ENCODE measurements at regions not wholly inside any gene's neighbourhood (a gene's known extent, or its start where the extent isn't known, plus 50 kb on each side); places are given as distances from the start of the nearest gene placed in this dataset.

GRCh38 chr1:106584676-106585075, 471.8 kb upstream of the PRMT6 start:
- H3K4me3 Mint-ChIP-seq, result no peak overlapping the region
- H3K27me3 Mint-ChIP-seq, result no peaks in the 10 kb centered on the region
- no peaks in the 10 kb centered on the region for H3K36me3 Mint-ChIP-seq (ENCODE audit: low read depth)
- ATAC-seq (no peak), DNase-seq (no peak)
- peaks cover 13% of the 10 kb centered on the region for H3K9me3 Mint-ChIP-seq
- no peaks in the 10 kb centered on the region for H3K4me1 Mint-ChIP-seq
- H3K27ac Mint-ChIP-seq, result no peak overlapping the region

GRCh38 chr1:106600626-106601025, 455.8 kb upstream of the PRMT6 start:
- H3K9me3 Mint-ChIP-seq, result peaks cover 3% of the 10 kb centered on the region
- H3K27me3 Mint-ChIP-seq, result no peaks in the 10 kb centered on the region
- H3K27ac Mint-ChIP-seq, result no peak overlapping the region
- H3K4me1 Mint-ChIP-seq, result no peaks in the 10 kb centered on the region
- H3K36me3 Mint-ChIP-seq (ENCODE audit: low read depth), result no peaks in the 10 kb centered on the region
- DNase-seq (no peak), ATAC-seq (no peak)
- no peak overlapping the region for H3K4me3 Mint-ChIP-seq

- Mint-ChIP-seq H3K36me3 (ENCODE audit: low read depth) (no peaks in the 10 kb centered on the region), H3K27me3 (no peaks in the 10 kb centered on the region), H3K9me3 (peaks cover 3% of the 10 kb centered on the region), H3K4me3 (no peak overlapping the region), H3K27ac (no peak overlapping the region), H3K4me1 (no peaks in the 10 kb centered on the region)
- no peak for ATAC-seq
- DNase-seq, result no peak
Measured at GRCh38 chr1:106603616-106604015, 452.9 kb upstream of the PRMT6 start.

GRCh38 chr1:106608841-106609240, 447.6 kb upstream of the PRMT6 start:
- no peak overlapping the region for H3K27ac Mint-ChIP-seq
- no peaks in the 10 kb centered on the region for H3K36me3 Mint-ChIP-seq (ENCODE audit: low read depth)
- no peaks in the 10 kb centered on the region for H3K27me3 Mint-ChIP-seq
- H3K9me3 Mint-ChIP-seq, result peaks cover 5% of the 10 kb centered on the region
- ATAC-seq (no peak), DNase-seq (no peak)
- no peaks in the 10 kb centered on the region for H3K4me1 Mint-ChIP-seq
- no peak overlapping the region for H3K4me3 Mint-ChIP-seq

- H3K27me3 Mint-ChIP-seq, result no peaks in the 10 kb centered on the region
- no peak overlapping the region for H3K4me3 Mint-ChIP-seq
- no peaks in the 10 kb centered on the region for H3K36me3 Mint-ChIP-seq (ENCODE audit: low read depth)
Measured at GRCh38 chr1:106613068-106613467, 443.4 kb upstream of the PRMT6 start.

GRCh38 chr1:106613861-106614260, 442.6 kb upstream of the PRMT6 start:
- Mint-ChIP-seq H3K4me3 (no peak overlapping the region), H3K27ac (no peak overlapping the region), H3K4me1 (no peaks in the 10 kb centered on the region), H3K9me3 (peaks cover 9% of the 10 kb centered on the region), H3K36me3 (ENCODE audit: low read depth) (no peaks in the 10 kb centered on the region), H3K27me3 (no peaks in the 10 kb centered on the region)
- no peak for ATAC-seq
- DNase-seq, result no peak

More at GRCh38 chr1:106613068-106613467, 443.4 kb upstream of the PRMT6 start:
- DNase-seq (no peak), ATAC-seq (no peak)
- Mint-ChIP-seq H3K4me1 (no peaks in the 10 kb centered on the region), H3K9me3 (peaks cover 5% of the 10 kb centered on the region), H3K27ac (no peak overlapping the region)

- Mint-ChIP-seq H3K4me3 (no peak overlapping the region), H3K36me3 (ENCODE audit: low read depth) (no peaks in the 10 kb centered on the region), H3K27ac (no peak overlapping the region), H3K4me1 (no peaks in the 10 kb centered on the region), H3K27me3 (no peaks in the 10 kb centered on the region), H3K9me3 (peaks cover 6% of the 10 kb centered on the region)
- DNase-seq (no peak), ATAC-seq (no peak)
Measured at GRCh38 chr1:106615473-106615872, 441.0 kb upstream of the PRMT6 start.

- ATAC-seq (no peak), DNase-seq (no peak)
- Mint-ChIP-seq H3K27ac (no peak overlapping the region), H3K36me3 (ENCODE audit: low read depth) (no peaks in the 10 kb centered on the region), H3K4me3 (no peak overlapping the region), H3K9me3 (peaks cover 4% of the 10 kb centered on the region), H3K27me3 (no peaks in the 10 kb centered on the region), H3K4me1 (no peaks in the 10 kb centered on the region)
Measured at GRCh38 chr1:106619080-106619826, 437.2 kb upstream of the PRMT6 start.

- H3K4me1 Mint-ChIP-seq, result no peaks in the 10 kb centered on the region
- no peaks in the 10 kb centered on the region for H3K36me3 Mint-ChIP-seq (ENCODE audit: low read depth)
- no peaks in the 10 kb centered on the region for H3K27me3 Mint-ChIP-seq
- H3K27ac Mint-ChIP-seq, result no peak overlapping the region
- peaks cover 4% of the 10 kb centered on the region for H3K9me3 Mint-ChIP-seq
- no peak overlapping the region for H3K4me3 Mint-ChIP-seq
- DNase-seq, result no peak
- no peak for ATAC-seq
Measured at GRCh38 chr1:106619827-106620134, 436.7 kb upstream of the PRMT6 start.

- H3K27me3 Mint-ChIP-seq, result no peaks in the 10 kb centered on the region
- no peak for DNase-seq
Measured at GRCh38 chr1:106620521-106620954, 435.9 kb upstream of the PRMT6 start.

GRCh38 chr1:106621853-106622252, 434.6 kb upstream of the PRMT6 start:
- no peak for ATAC-seq
- no peak for DNase-seq
- Mint-ChIP-seq H3K4me3 (no peak overlapping the region), H3K27me3 (no peaks in the 10 kb centered on the region), H3K4me1 (no peaks in the 10 kb centered on the region), H3K27ac (no peak overlapping the region), H3K9me3 (peaks cover 15% of the 10 kb centered on the region), H3K36me3 (ENCODE audit: low read depth) (no peaks in the 10 kb centered on the region)

More at GRCh38 chr1:106620521-106620954, 435.9 kb upstream of the PRMT6 start:
- Mint-ChIP-seq H3K4me1 (no peaks in the 10 kb centered on the region), H3K27ac (no peak overlapping the region), H3K9me3 (peaks cover 5% of the 10 kb centered on the region), H3K4me3 (no peak overlapping the region), H3K36me3 (ENCODE audit: low read depth) (no peaks in the 10 kb centered on the region)
- ATAC-seq, result no peak

GRCh38 chr1:106637566-106637965, 418.9 kb upstream of the PRMT6 start:
- Mint-ChIP-seq H3K9me3 (peaks cover 8% of the 10 kb centered on the region), H3K4me1 (no peaks in the 10 kb centered on the region), H3K27me3 (no peaks in the 10 kb centered on the region), H3K4me3 (no peak overlapping the region), H3K36me3 (ENCODE audit: low read depth) (no peaks in the 10 kb centered on the region), H3K27ac (no peak overlapping the region)
- DNase-seq, result no peak
- no peak for ATAC-seq

GRCh38 chr1:106646261-106646784, 410.2 kb upstream of the PRMT6 start:
- ATAC-seq, result no peak

GRCh38 chr1:106646816-106647215, 409.7 kb upstream of the PRMT6 start:
- Mint-ChIP-seq H3K4me3 (no peak overlapping the region), H3K27ac (no peak overlapping the region), H3K4me1 (no peaks in the 10 kb centered on the region), H3K27me3 (no peaks in the 10 kb centered on the region), H3K36me3 (ENCODE audit: low read depth) (no peaks in the 10 kb centered on the region), H3K9me3 (no peaks in the 10 kb centered on the region)
- DNase-seq (no peak), ATAC-seq (no peak)

More at GRCh38 chr1:106646261-106646784, 410.2 kb upstream of the PRMT6 start:
- Mint-ChIP-seq H3K4me3 (no peak overlapping the region), H3K4me1 (no peaks in the 10 kb centered on the region), H3K27ac (no peak overlapping the region), H3K27me3 (no peaks in the 10 kb centered on the region), H3K36me3 (ENCODE audit: low read depth) (no peaks in the 10 kb centered on the region), H3K9me3 (no peaks in the 10 kb centered on the region)
- no peak for DNase-seq

- Mint-ChIP-seq H3K4me1 (no peaks in the 10 kb centered on the region), H3K9me3 (no peaks in the 10 kb centered on the region), H3K36me3 (ENCODE audit: low read depth) (no peaks in the 10 kb centered on the region), H3K27ac (no peak overlapping the region), H3K27me3 (no peaks in the 10 kb centered on the region), H3K4me3 (no peak overlapping the region)
- DNase-seq (no peak), ATAC-seq (no peak)
Measured at GRCh38 chr1:106651028-106651762, 405.3 kb upstream of the PRMT6 start.
